Breast epithelium (tissue), 3 donors: ENCODE measurements at regions not wholly inside any gene's neighbourhood (a gene's known extent, or its start where the extent isn't known, plus 50 kb on each side); places are given as distances from the start of the nearest gene placed in this dataset.

ENCODE experiments used
- CTCF ChIP-seq, 3 donors: fragments of 450-650 bp; IDR thresholded peaks; one replicate each; pipeline ENCODE4 v1.5.1; 2016 to 2017; ENCODE audit warnings: antibody characterized with exemption in 3 of 3, mild to moderate bottlenecking in 3 of 3, moderate library complexity in 3 of 3
- POLR2A ChIP-seq: fragments of 450-650 bp; IDR thresholded peaks from one replicate; pipeline ENCODE4 v1.6.1; 2016; ENCODE audit warnings: antibody characterized with exemption, mild to moderate bottlenecking, moderate library complexity
- POLR2AphosphoS5 ChIP-seq, 3 donors: sonication (generic); formaldehyde crosslinking; IDR thresholded peaks; one replicate each; pipeline ENCODE4 v1.6.1; 2017; ENCODE audit warnings: antibody characterized with exemption in 3 of 3

- no peak for TF ChIP-seq CTCF (IDR thresholded peaks at IDR 0.05)
- TF ChIP-seq POLR2A: no peak
- no peak for TF ChIP-seq POLR2AphosphoS5 (IDR thresholded peaks at IDR 0.05)
Measured at GRCh38 chr12:19615384-19615725, 176.1 kb downstream of the AEBP2 start.
